H1 (cell line): ENCODE measurements at regions not wholly inside any gene's neighbourhood (a gene's known extent, or its start where the extent isn't known, plus 50 kb on each side); places are given as distances from the start of the nearest gene placed in this dataset.

Experiments used
- CTCF ChIA-PET: fragments of 300-600 bp; sonication (Branson Sonifier 250); formaldehyde crosslinking; loops from one replicate; lab custom pipeline; 2021; ENCODE audit not compliant: partially characterized antibody; lab: Charles Lee
- POLR2A ChIA-PET: fragments of 300-600 bp; sonication (Branson Sonifier 250); formaldehyde crosslinking; loops from one replicate; lab custom pipeline; 2021; ENCODE audit warnings: inconsistent platforms; ENCODE audit not compliant: partially characterized antibody; lab: Charles Lee
- DNase-seq, 2 experiments: peaks; one replicate each; pipeline versions ENCODE4 v3.0.0 to v3.0.0-alpha.2; 2010 to 2022; ENCODE audit warnings: low spot score in 2 of 2, low read depth in 1 of 2, mixed read lengths in 1 of 2
- FAIRE-seq: peaks from 2 replicates; lab custom pipeline; 2011; peaks lifted over from hg19 to GRCh38; lab: Jason Lieb, UNC
- H2AFZ ChIP-seq: 2 replicates; pipeline ENCODE4 v1.8.1; 2012; ENCODE audit warnings: low read length, inconsistent platforms
- H2AK5ac ChIP-seq: 2 replicates; pipeline ENCODE4 v1.6.1; 2013; ENCODE audit warnings: low read depth, low read length
- H2BK120ac ChIP-seq: replicated peaks from 2 replicates; pipeline ENCODE3; 2013; ENCODE audit warnings: low read depth, low read length, inconsistent platforms
- H2BK12ac ChIP-seq: 2 replicates; pipeline ENCODE4 v1.6.1; 2013; ENCODE audit warnings: low read depth, low read length
- H2BK15ac ChIP-seq: 2 replicates; pipeline ENCODE4 v1.6.1; 2013; ENCODE audit warnings: low read length
- H2BK20ac ChIP-seq: 2 replicates; pipeline ENCODE4 v1.6.1; 2013; ENCODE audit warnings: low read length
- H2BK5ac ChIP-seq: 2 replicates; pipeline ENCODE4 v1.6.1; 2013; ENCODE audit warnings: low read depth, low read length
- H3K14ac ChIP-seq: 2 replicates; pipeline ENCODE4 v1.6.1; 2013; ENCODE audit warnings: inconsistent platforms; ENCODE audit not compliant: insufficient read length
- H3K18ac ChIP-seq: 2 replicates; pipeline ENCODE4 v1.6.1; 2013; ENCODE audit warnings: low read length; ENCODE audit errors: extremely low read depth
- H3K23ac ChIP-seq: 2 replicates; pipeline ENCODE4 v1.6.1; 2013; ENCODE audit warnings: inconsistent platforms; ENCODE audit not compliant: insufficient read length
- H3K23me2 ChIP-seq: 2 replicates; pipeline ENCODE4 v1.6.1; 2013; ENCODE audit warnings: low read depth, low read length
- H3K27ac ChIP-seq: 2 replicates; pipeline ENCODE4 v1.6.1; 2011; ENCODE audit warnings: low read depth, low read length, inconsistent platforms
- H3K27me3 ChIP-seq, 4 experiments: replicated peaks in 1 of 4; 1 replicate in 1 of 4; 2 replicates in 3 of 4; pipeline versions ENCODE4 v1.6.1 to v1.8.1; 2011 to 2013; ENCODE audit warnings: low read length in 3 of 4, mild to moderate bottlenecking in 3 of 4, inconsistent platforms in 2 of 4, mixed read lengths in 2 of 4, moderate library complexity in 1 of 4; ENCODE audit not compliant: control insufficient read depth in 3 of 4, insufficient read depth in 3 of 4; ENCODE audit errors: extremely low read depth in 1 of 4
- H3K36me3 ChIP-seq, 4 experiments: 2 replicates each; pipeline versions ENCODE4 v1.6.1 to v1.8.1; 2011 to 2013; ENCODE audit warnings: mild to moderate bottlenecking in 4 of 4, low read length in 3 of 4, moderate library complexity in 2 of 4, control low read depth in 1 of 4, inconsistent platforms in 1 of 4; ENCODE audit not compliant: insufficient read depth in 4 of 4, control insufficient read depth in 2 of 4
- H3K4ac ChIP-seq: replicated peaks from 2 replicates; pipeline ENCODE3; 2013; ENCODE audit warnings: low read length, low read depth, mixed read lengths, inconsistent platforms; ENCODE audit not compliant: insufficient read length
- H3K4me1 ChIP-seq, 4 experiments: replicated peaks in 1 of 4; 1 replicate in 1 of 4; 2 replicates in 3 of 4; pipeline versions ENCODE4 v1.6.1 to v1.8.1; 2011 to 2013; ENCODE audit warnings: low read length in 3 of 4, inconsistent platforms in 2 of 4, mixed read lengths in 1 of 4; ENCODE audit not compliant: insufficient read depth in 4 of 4, control insufficient read depth in 3 of 4
- H3K4me2 ChIP-seq, 2 experiments: 2 replicates each; pipeline versions ENCODE4 v1.6.1 to v1.8.1; 2011 to 2013; ENCODE audit warnings: low read depth in 2 of 2, low read length in 2 of 2, control low read depth in 1 of 2, inconsistent platforms in 1 of 2, mild to moderate bottlenecking in 1 of 2; ENCODE audit not compliant: insufficient read depth in 1 of 2
- H3K4me3 ChIP-seq, 4 experiments: fragments of 200-600, 300-600 bp in 1 of 4; sonication (generic), shearing (Covaris generic), sonication (Bioruptor Twin) in 1 of 4; 2 replicates each; pipeline versions ENCODE4 v1.5.1 to v1.8.1; 2011 to 2016; ENCODE audit warnings: low read length in 4 of 4, low read depth in 3 of 4, control low read depth in 2 of 4, inconsistent platforms in 2 of 4, mild to moderate bottlenecking in 2 of 4, mixed read lengths in 1 of 4, moderate library complexity in 1 of 4; ENCODE audit not compliant: insufficient read depth in 2 of 4; ENCODE audit errors: extremely low read depth in 1 of 4
- H3K56ac ChIP-seq: replicated peaks from 2 replicates; pipeline ENCODE3; 2013; ENCODE audit warnings: low read depth, mild to moderate bottlenecking, mixed read lengths, low read length, inconsistent platforms; ENCODE audit not compliant: insufficient read length
- H3K79me1 ChIP-seq: 2 replicates; pipeline ENCODE4 v1.6.1; 2013; ENCODE audit warnings: low read depth, low read length, control low read depth
- H3K79me2 ChIP-seq, 2 experiments: 2 replicates each; pipeline versions ENCODE4 v1.6.1 to v1.8.1; 2012 to 2013; ENCODE audit warnings: low read length in 2 of 2, mild to moderate bottlenecking in 2 of 2, inconsistent platforms in 1 of 2; ENCODE audit not compliant: insufficient read depth in 2 of 2, control insufficient read depth in 1 of 2
- H3K9ac ChIP-seq, 4 experiments: replicated peaks in 1 of 4; 1 replicate in 1 of 4; 2 replicates in 3 of 4; pipeline versions ENCODE4 v1.6.1 to v1.8.1; 2011 to 2013; ENCODE audit warnings: low read depth in 3 of 4, low read length in 3 of 4, control low read depth in 2 of 4, mild to moderate bottlenecking in 2 of 4, moderate library complexity in 2 of 4, inconsistent platforms in 1 of 4; ENCODE audit errors: extremely low read depth in 1 of 4
- H3K9me3 ChIP-seq, 2 experiments: 2 replicates each; pipeline versions ENCODE4 v1.6.1 to v1.8.1; 2012 to 2013; ENCODE audit warnings: mild to moderate bottlenecking in 2 of 2, moderate library complexity in 2 of 2, control low read depth in 1 of 2, inconsistent platforms in 1 of 2, low read depth in 1 of 2, low read length in 1 of 2, mixed read lengths in 1 of 2; ENCODE audit not compliant: insufficient read depth in 2 of 2
- H4K20me1 ChIP-seq, 2 experiments: replicated peaks in 1 of 2; 2 replicates each; pipeline versions ENCODE3 to v1.8.1; 2011 to 2013; ENCODE audit warnings: inconsistent platforms in 2 of 2, low read length in 2 of 2, mild to moderate bottlenecking in 1 of 2; ENCODE audit not compliant: insufficient read depth in 2 of 2, control insufficient read depth in 1 of 2
- H4K5ac ChIP-seq: 2 replicates; pipeline ENCODE4 v1.6.1; 2013; ENCODE audit warnings: low read length, low read depth, mixed read lengths, inconsistent platforms; ENCODE audit not compliant: insufficient read length
- H4K8ac ChIP-seq: 2 replicates; pipeline ENCODE4 v1.8.0; 2013; ENCODE audit warnings: mild to moderate bottlenecking, moderate library complexity, low read length, inconsistent platforms; ENCODE audit not compliant: insufficient read depth; ENCODE audit errors: extremely low read depth
- H4K91ac ChIP-seq: replicated peaks from 2 replicates; pipeline ENCODE3; 2013; ENCODE audit warnings: low read length, mixed read lengths, inconsistent platforms; ENCODE audit not compliant: insufficient read length
- BACH1 ChIP-seq: IDR thresholded peaks from 2 replicates; pipeline ENCODE4 v1.6.1; 2012; ENCODE audit warnings: low read length, improper control_type of control experiment
- EGR1 ChIP-seq: IDR thresholded peaks from 2 replicates; pipeline ENCODE4 v1.6.1; 2011; ENCODE audit warnings: low read depth, low read length, borderline replicate concordance
- SRF ChIP-seq: IDR thresholded peaks from 2 replicates; pipeline ENCODE4 v1.6.1; 2011; ENCODE audit warnings: mild to moderate bottlenecking, low read depth, low read length, moderate library complexity
- WGBS, 2 experiments: shearing (Covaris generic) in 1 of 2; methylation state at CpG; one replicate each; pipeline versions ENCODE4 v1.1.6 to v1.1.7; 2013 to 2015; ENCODE audit warnings: low lambda C conversion rate in 2 of 2, mixed read lengths in 2 of 2, inconsistent platforms in 1 of 2, low coverage in 1 of 2, missing lambda C conversion rate in 1 of 2; ENCODE audit not compliant: insufficient replicate concordance in 2 of 2, insufficient coverage in 1 of 2, insufficient read length in 1 of 2; ENCODE audit errors: extremely low coverage in 1 of 2, missing lambda C conversion rate in 1 of 2; 5-methylcytosine and 5-hydroxymethylcytosine counted together

- peaks cover 56 to 74% of the 10 kb centered on the region in 2 experiments for H3K9me3 ChIP-seq
- H3K4me1 ChIP-seq = no peaks in the 10 kb centered on the region
- TF ChIP-seq SRF (no peak), BACH1 (no peak), EGR1 (no peak)
- no peak overlapping the region for H4K8ac ChIP-seq
- no peak overlapping the region for H2BK15ac ChIP-seq
- no peak overlapping the region for H2AFZ ChIP-seq
- H3K56ac ChIP-seq = no peak overlapping the region
- no peak overlapping the region for H3K4ac ChIP-seq
- H3K27ac ChIP-seq = no peak overlapping the region
- no peak overlapping the region for H4K5ac ChIP-seq
- WGBS, 2 experiments = 81% methylated on average over 3 of the region's 3 CpGs; no CpG with 5 or more reads in 1 of the 2 experiments
- CTCF ChIA-PET = interaction anchor here (0.7 kb wide), 1 partner anchor 319 kb away, joined by 3 read pairs; no protein-coding TSS in a partner anchor
- H3K18ac ChIP-seq = no peak overlapping the region
- FAIRE-seq (no peak), DNase-seq (no peak)
- no peak overlapping the region for H2BK20ac ChIP-seq
- no peak overlapping the region for H3K9ac ChIP-seq
- no peak overlapping the region for H4K91ac ChIP-seq
- H3K27me3 ChIP-seq = no peaks in the 10 kb centered on the region
- 0 out of 2 replicates have a peak, but pooled peaks cover 2% of the 10 kb centered on the region for H3K23me2 ChIP-seq
- H2BK12ac ChIP-seq = no peak overlapping the region
- no peaks in the 10 kb centered on the region; a peak in 1 of 8 replicates for H3K36me3 ChIP-seq
- no peak overlapping the region for H3K4me3 ChIP-seq
- POLR2A ChIA-PET = no interaction called here
- no peak overlapping the region for H3K14ac ChIP-seq
- H2BK120ac ChIP-seq = no peak overlapping the region
- no peaks in the 10 kb centered on the region for H4K20me1 ChIP-seq
- H2BK5ac ChIP-seq = no peak overlapping the region
- H3K4me2 ChIP-seq = no peak overlapping the region
- H3K79me1 ChIP-seq = no peaks in the 10 kb centered on the region
- H3K79me2 ChIP-seq = no peaks in the 10 kb centered on the region
- H2AK5ac ChIP-seq = no peak overlapping the region
- H3K23ac ChIP-seq = no peak overlapping the region
Measured at GRCh38 chr22:47576908-47577307, 814.5 kb downstream of the TBC1D22A start.
